Tibial nerve (tissue), 4 donors: ENCODE measurements at regions not wholly inside any gene's neighbourhood (a gene's known extent, or its start where the extent isn't known, plus 50 kb on each side); places are given as distances from the start of the nearest gene placed in this dataset.

Experiments used
- CTCF ChIP-seq, 5 experiments: fragments of 200-600 bp in 3 of 5; fragments of 450-650 bp in 2 of 5; sonication (generic) in 3 of 5; IDR thresholded peaks; one replicate each; pipeline ENCODE4 v1.5.1; 2016 to 2019; ENCODE audit warnings: antibody characterized with exemption in 5 of 5, mild to moderate bottlenecking in 3 of 5, moderate library complexity in 2 of 5
- EP300 ChIP-seq, 2 donors: sonication (generic); formaldehyde crosslinking; IDR thresholded peaks; one replicate each; pipeline ENCODE4 v1.6.1; 2017; ENCODE audit warnings: antibody characterized with exemption in 2 of 2, mild to moderate bottlenecking in 1 of 2
- POLR2A ChIP-seq, 2 donors: fragments of 450-650 bp; IDR thresholded peaks; one replicate each; pipeline ENCODE4 v1.6.1; 2017; ENCODE audit warnings: antibody characterized with exemption in 2 of 2, mild to moderate bottlenecking in 2 of 2, moderate library complexity in 2 of 2

- TF ChIP-seq POLR2A (IDR thresholded peaks at IDR 0.05) (no peak), EP300 (IDR thresholded peaks at IDR 0.05) (no peak), CTCF (IDR thresholded peaks at IDR 0.05) (no peak)
These were observed 216.8 kb downstream of the NXNL2 start for GRCh38 chr9:88751781-88752180.
